ENCODE measurements at regions not wholly inside any gene's neighbourhood (a gene's known extent, or its start where the extent isn't known, plus 50 kb on each side); places are given as distances from the start of the nearest gene placed in this dataset.
"Not testable (repeated sequence)": the region's sequence is repeated elsewhere in the genome, so short reads cannot be mapped to it uniquely, and the experiment has no call there.

GRCh38 chr4:147259271-147259670 lies 221.6 kb upstream of the EDNRA start:
- CTCF ChIA-PET (ENCODE audit: partially characterized antibody); H4K20me1 ChIP-seq (replicated peaks in 1 of 2; ENCODE audit: control insufficient read depth in 1 of 2, insufficient read depth in 2 of 2, low read length in 2 of 2); H3K36me3 ChIP-seq (ENCODE audit: control insufficient read depth in 2 of 4, insufficient read depth in 4 of 4, low read length in 3 of 4); H4K5ac ChIP-seq (ENCODE audit: insufficient read length, low read depth, low read length); H3K9me3 ChIP-seq (ENCODE audit: insufficient read depth in 2 of 2, low read depth in 1 of 2, low read length in 1 of 2); H3K18ac ChIP-seq (ENCODE audit: extremely low read depth, low read length); H2BK5ac ChIP-seq (ENCODE audit: low read depth, low read length); H3K4me1 ChIP-seq (replicated peaks in 1 of 4; ENCODE audit: control insufficient read depth in 3 of 4, insufficient read depth in 4 of 4, low read length in 3 of 4); POLR2A ChIA-PET (ENCODE audit: partially characterized antibody); H3K79me1 ChIP-seq (ENCODE audit: low read depth, low read length); H3K23ac ChIP-seq (ENCODE audit: insufficient read length); H3K79me2 ChIP-seq (ENCODE audit: control insufficient read depth in 1 of 2, insufficient read depth in 2 of 2, low read length in 2 of 2); H2BK15ac ChIP-seq (ENCODE audit: low read length); H3K4me2 ChIP-seq (ENCODE audit: insufficient read depth in 1 of 2, low read depth in 2 of 2, low read length in 2 of 2); H4K8ac ChIP-seq (ENCODE audit: extremely low read depth, insufficient read depth, low read length); H4K91ac ChIP-seq (replicated peaks; ENCODE audit: insufficient read length, low read length); H3K27ac ChIP-seq (ENCODE audit: low read depth, low read length); H3K27me3 ChIP-seq (replicated peaks in 1 of 4; ENCODE audit: control insufficient read depth in 3 of 4, extremely low read depth in 1 of 4, insufficient read depth in 3 of 4, low read length in 3 of 4); H2BK120ac ChIP-seq (replicated peaks; ENCODE audit: low read depth, low read length); H2AK5ac ChIP-seq (ENCODE audit: low read depth, low read length); H2BK20ac ChIP-seq (ENCODE audit: low read length); H2AFZ ChIP-seq (ENCODE audit: low read length); H2BK12ac ChIP-seq (ENCODE audit: low read depth, low read length); DNase-seq (ENCODE audit: low read depth in 1 of 2, low spot score in 2 of 2); H3K9ac ChIP-seq (replicated peaks in 1 of 4; ENCODE audit: extremely low read depth in 1 of 4, low read depth in 3 of 4, low read length in 3 of 4); H3K23me2 ChIP-seq (ENCODE audit: low read depth, low read length); H3K4me3 ChIP-seq (ENCODE audit: extremely low read depth in 1 of 4, insufficient read depth in 2 of 4, low read depth in 3 of 4, low read length in 4 of 4); H3K56ac ChIP-seq (replicated peaks; ENCODE audit: insufficient read length, low read depth, low read length); H3K4ac ChIP-seq (replicated peaks; ENCODE audit: insufficient read length, low read depth, low read length); FAIRE-seq; H3K14ac ChIP-seq (ENCODE audit: insufficient read length): not testable (repeated sequence)
- WGBS, 2 experiments (ENCODE audit: extremely low coverage in 1 of 2, insufficient coverage in 1 of 2, insufficient read length in 1 of 2, insufficient replicate concordance in 2 of 2, low coverage in 1 of 2, low lambda C conversion rate in 2 of 2, missing lambda C conversion rate in 1 of 2): 38% methylated on average over 1 of the region's 1 CpG; no CpG with 5 or more reads in 1 of the 2 experiments
